Kidney (tissue), 13 donors: ENCODE measurements at regions not wholly inside any gene's neighbourhood (a gene's known extent, or its start where the extent isn't known, plus 50 kb on each side); places are given as distances from the start of the nearest gene placed in this dataset.
A peak's percentile ranks its signal among the peaks of the same experiment; 100 is the strongest.
"Not testable (repeated sequence)": the region's sequence is repeated elsewhere in the genome, so short reads cannot be mapped to it uniquely, and the experiment has no call there.

ENCODE experiments used
- DNase-seq, 5 donors: peaks; one replicate each; pipeline ENCODE4 v3.0.0-alpha.2; 2013 to 2020
- FAIRE-seq: peaks from 2 replicates; lab custom pipeline; 2012; peaks lifted over from hg19 to GRCh38; lab: Jason Lieb, UNC
- H3K27ac ChIP-seq, 2 donors: one replicate each; pipeline ENCODE4 v1.7.0; 2013; ENCODE audit warnings: low read depth in 2 of 2, low read length in 2 of 2, inconsistent platforms in 1 of 2
- H3K27me3 ChIP-seq: one replicate; pipeline ENCODE4 v1.7.1; 2013; ENCODE audit warnings: low read length, inconsistent platforms; ENCODE audit not compliant: control insufficient read depth, insufficient read depth
- H3K36me3 ChIP-seq, 3 donors: one replicate each; pipeline versions ENCODE4 v1.7.0 to v1.7.1; 2013; ENCODE audit warnings: low read length in 3 of 3, control low read depth in 1 of 3, inconsistent platforms in 1 of 3; ENCODE audit not compliant: insufficient read depth in 3 of 3, control insufficient read depth in 2 of 3
- H3K4me1 ChIP-seq, 3 donors: one replicate each; pipeline versions ENCODE4 v1.7.0 to v1.7.1; 2013; ENCODE audit warnings: low read length in 3 of 3, inconsistent platforms in 1 of 3, low read depth in 1 of 3; ENCODE audit not compliant: control insufficient read depth in 2 of 3, insufficient read depth in 2 of 3
- H3K4me3 ChIP-seq, 3 donors: one replicate each; pipeline versions ENCODE4 v1.7.0 to v1.8.1; 2013; ENCODE audit warnings: low read length in 3 of 3, control low read depth in 1 of 3, inconsistent platforms in 1 of 3
- H3K9ac ChIP-seq, 3 donors: one replicate each; pipeline versions ENCODE4 v1.7.0 to v1.7.1; 2013; ENCODE audit warnings: low read length in 3 of 3, control low read depth in 1 of 3, inconsistent platforms in 1 of 3
- H3K9me3 ChIP-seq, 3 donors: one replicate each; pipeline versions ENCODE4 v1.7.0 to v1.7.1; 2013; ENCODE audit warnings: low read length in 3 of 3, control low read depth in 1 of 3, inconsistent platforms in 1 of 3; ENCODE audit not compliant: control insufficient read depth in 2 of 3, insufficient read depth in 1 of 3
- intact Hi-C: fragments of 100-400 bp; cut with DNase I; formaldehyde crosslinking; loops from one replicate; pipeline ENCODE4 v1.11.1; 2022
- TF ChIP-seq, protein P1 (sequence below): IDR thresholded peaks from 3 replicates; pipeline ENCODE4 v1.5.1; 2012; ENCODE audit warnings: mild to moderate bottlenecking, moderate library complexity, borderline replicate concordance; ENCODE audit not compliant: insufficient read depth; ENCODE audit errors: extremely low read depth
- donor health status: control.
- donor health status: control.
- donor health status: control.
- donor health status: control.
- donor health status: control.
- donor health status: DM: yes; HTN: yes; CAD: no.
- donor health status: Normal renal cell carcinoma (clear cell type).

DNA sequence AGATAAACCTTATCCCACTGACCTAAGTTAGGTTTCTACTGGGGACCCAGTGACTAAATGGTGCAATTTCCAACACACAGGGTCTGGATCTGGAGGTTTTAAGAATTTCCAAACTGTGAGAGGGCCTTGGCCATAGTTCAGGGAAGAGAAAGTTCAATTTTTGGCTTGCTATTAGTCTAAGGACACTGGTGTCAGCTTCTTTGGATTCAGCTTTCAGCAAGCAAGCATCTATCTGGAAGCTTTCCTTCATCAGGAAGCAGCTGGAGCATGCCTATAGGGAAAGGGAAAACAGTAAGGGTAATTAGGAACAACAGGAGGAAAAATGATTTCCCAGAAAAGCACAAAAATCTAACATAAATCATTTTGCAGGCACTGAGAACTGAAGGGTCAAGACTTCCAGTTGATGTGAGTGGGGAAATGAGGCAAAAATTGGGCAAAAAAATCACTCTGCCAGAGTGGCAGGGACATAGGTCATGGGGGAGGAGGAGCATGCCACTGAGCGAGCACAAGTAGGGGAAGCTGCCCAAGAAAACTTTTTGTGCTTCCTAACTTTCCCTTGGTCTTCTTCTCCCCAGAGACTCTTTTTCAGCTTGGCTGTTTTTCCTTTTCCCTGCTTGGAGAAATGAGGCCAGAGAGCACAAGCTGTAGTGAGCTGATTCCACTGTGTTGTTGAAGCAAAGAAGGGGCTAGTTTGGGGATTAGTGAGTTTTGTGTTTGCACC, 299.6 kb downstream of the FGF10 start:
- intact Hi-C loops = no loop called here
- Histone ChIP-seq H3K36me3 (no peaks in the 10 kb centered on the region), H3K4me1 (no peaks in the 10 kb centered on the region), H3K4me3 (no peak overlapping the region), H3K27me3 (no peaks in the 10 kb centered on the region), H3K9me3 (no peaks in the 10 kb centered on the region), H3K9ac (no peak overlapping the region), H3K27ac (no peak overlapping the region)
- TF ChIP-seq, protein P1, sequence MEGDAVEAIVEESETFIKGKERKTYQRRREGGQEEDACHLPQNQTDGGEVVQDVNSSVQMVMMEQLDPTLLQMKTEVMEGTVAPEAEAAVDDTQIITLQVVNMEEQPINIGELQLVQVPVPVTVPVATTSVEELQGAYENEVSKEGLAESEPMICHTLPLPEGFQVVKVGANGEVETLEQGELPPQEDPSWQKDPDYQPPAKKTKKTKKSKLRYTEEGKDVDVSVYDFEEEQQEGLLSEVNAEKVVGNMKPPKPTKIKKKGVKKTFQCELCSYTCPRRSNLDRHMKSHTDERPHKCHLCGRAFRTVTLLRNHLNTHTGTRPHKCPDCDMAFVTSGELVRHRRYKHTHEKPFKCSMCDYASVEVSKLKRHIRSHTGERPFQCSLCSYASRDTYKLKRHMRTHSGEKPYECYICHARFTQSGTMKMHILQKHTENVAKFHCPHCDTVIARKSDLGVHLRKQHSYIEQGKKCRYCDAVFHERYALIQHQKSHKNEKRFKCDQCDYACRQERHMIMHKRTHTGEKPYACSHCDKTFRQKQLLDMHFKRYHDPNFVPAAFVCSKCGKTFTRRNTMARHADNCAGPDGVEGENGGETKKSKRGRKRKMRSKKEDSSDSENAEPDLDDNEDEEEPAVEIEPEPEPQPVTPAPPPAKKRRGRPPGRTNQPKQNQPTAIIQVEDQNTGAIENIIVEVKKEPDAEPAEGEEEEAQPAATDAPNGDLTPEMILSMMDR = no peak
- FAIRE-seq (no peak), DNase-seq (peak in 3 of 5 donors; percentile 21 to 70 (median 64))

DNA sequence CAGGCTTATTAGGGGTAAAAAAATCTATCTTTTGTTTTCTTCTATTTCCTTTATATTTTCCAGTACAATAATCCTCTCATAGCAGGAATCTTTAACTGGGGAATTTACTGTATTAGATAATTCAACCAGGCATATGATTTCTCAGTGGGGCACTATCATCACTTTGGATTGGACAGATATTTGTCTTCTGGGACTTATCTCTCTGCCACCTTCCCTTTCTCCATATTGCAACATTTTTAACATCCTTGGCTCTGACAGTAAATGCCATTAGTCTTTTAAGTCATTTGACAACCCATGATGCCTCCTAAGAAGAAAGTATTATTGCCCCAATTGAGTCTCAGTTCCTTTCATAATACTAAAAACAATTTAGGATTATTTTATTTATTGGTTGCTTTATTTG, 304.1 kb downstream of the FGF10 start:
- no peaks in the 10 kb centered on the region for H3K9me3 ChIP-seq
- no peak for FAIRE-seq
- intact Hi-C loops = no loop called here

DNA sequence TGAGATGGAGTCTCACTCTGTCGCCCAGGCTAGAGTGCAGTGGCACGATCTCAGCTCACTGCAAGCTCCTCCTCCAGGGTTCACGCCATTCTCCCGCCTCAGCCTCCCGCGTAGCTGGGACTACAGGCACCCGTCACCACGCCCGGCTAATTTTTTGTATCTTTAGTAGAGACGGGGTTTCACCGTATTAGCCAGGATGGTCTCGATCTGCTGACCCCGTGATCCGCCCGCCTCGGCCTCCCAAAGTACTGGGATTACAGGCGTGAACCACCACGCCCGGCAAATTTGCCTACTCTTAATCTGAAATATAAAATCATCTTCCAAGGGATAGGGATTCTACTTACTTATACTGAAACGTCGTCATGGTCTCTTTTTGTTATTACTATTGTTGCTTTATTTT, 314.7 kb downstream of the FGF10 start:
- H3K9ac ChIP-seq, DNase-seq, H3K36me3 ChIP-seq, intact Hi-C loops, H3K27ac ChIP-seq, H3K27me3 ChIP-seq, H3K4me1 ChIP-seq, H3K9me3 ChIP-seq, FAIRE-seq, H3K4me3 ChIP-seq: not testable (repeated sequence)

More for the DNA sequence above, 304.1 kb downstream of the FGF10 start:
- H3K27me3 ChIP-seq = no peaks in the 10 kb centered on the region
- no peak for DNase-seq
- H3K36me3 ChIP-seq = no peaks in the 10 kb centered on the region
- H3K27ac ChIP-seq = no peak overlapping the region
- no peak overlapping the region for H3K9ac ChIP-seq
- no peak overlapping the region for H3K4me3 ChIP-seq
- TF ChIP-seq, protein P1 = no peak
- H3K4me1 ChIP-seq = no peaks in the 10 kb centered on the region

DNA sequence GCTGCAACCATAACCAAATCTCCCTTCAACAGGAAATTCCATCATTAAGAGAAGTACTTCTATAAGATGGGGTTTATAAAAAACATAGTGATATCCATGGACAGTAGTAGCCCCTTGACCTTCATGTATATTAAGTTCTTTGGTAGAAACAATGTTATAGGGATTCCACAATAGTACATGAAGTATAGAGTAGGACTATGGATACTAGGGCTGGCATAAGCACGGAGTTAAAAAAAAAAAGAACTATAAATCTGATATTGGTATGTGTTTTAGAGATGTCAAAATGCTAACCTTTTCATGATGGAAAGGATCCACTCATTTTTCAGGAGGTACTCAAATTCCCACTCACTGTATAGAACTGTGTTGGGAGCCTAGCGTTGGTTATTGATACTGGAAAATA, 337.6 kb downstream of the FGF10 start:
- H3K4me1 ChIP-seq = no peaks in the 10 kb centered on the region
- no peaks in the 10 kb centered on the region for H3K9me3 ChIP-seq
- intact Hi-C loops = no loop called here
- H3K27ac ChIP-seq = no peak overlapping the region
- no peaks in the 10 kb centered on the region for H3K36me3 ChIP-seq
- TF ChIP-seq, protein P1 = no peak
- H3K27me3 ChIP-seq = no peaks in the 10 kb centered on the region
- FAIRE-seq = no peak
- DNase-seq = no peak
- H3K4me3 ChIP-seq = no peak overlapping the region
- H3K9ac ChIP-seq = no peak overlapping the region
